LNCaP clone FGC (cell line): ENCODE measurements at regions not wholly inside any gene's neighbourhood (a gene's known extent, or its start where the extent isn't known, plus 50 kb on each side); places are given as distances from the start of the nearest gene placed in this dataset.

Experiments
- DNase-seq: peaks from one replicate; pipeline ENCODE4 v3.0.0-alpha.2; 2011; ENCODE audit warnings: low read depth
- H3K4me3 ChIP-seq: 2 replicates; pipeline ENCODE4 v1.5.1; 2011; ENCODE audit warnings: mild to moderate bottlenecking, low read depth, low read length, control low read depth
- TF ChIP-seq, protein P1 (sequence below): IDR thresholded peaks from 2 replicates; pipeline ENCODE4 v1.5.1; 2012; ENCODE audit warnings: mild to moderate bottlenecking; ENCODE audit not compliant: control insufficient read depth, insufficient read depth; ENCODE audit errors: extremely low read depth

- TF ChIP-seq, protein P1, sequence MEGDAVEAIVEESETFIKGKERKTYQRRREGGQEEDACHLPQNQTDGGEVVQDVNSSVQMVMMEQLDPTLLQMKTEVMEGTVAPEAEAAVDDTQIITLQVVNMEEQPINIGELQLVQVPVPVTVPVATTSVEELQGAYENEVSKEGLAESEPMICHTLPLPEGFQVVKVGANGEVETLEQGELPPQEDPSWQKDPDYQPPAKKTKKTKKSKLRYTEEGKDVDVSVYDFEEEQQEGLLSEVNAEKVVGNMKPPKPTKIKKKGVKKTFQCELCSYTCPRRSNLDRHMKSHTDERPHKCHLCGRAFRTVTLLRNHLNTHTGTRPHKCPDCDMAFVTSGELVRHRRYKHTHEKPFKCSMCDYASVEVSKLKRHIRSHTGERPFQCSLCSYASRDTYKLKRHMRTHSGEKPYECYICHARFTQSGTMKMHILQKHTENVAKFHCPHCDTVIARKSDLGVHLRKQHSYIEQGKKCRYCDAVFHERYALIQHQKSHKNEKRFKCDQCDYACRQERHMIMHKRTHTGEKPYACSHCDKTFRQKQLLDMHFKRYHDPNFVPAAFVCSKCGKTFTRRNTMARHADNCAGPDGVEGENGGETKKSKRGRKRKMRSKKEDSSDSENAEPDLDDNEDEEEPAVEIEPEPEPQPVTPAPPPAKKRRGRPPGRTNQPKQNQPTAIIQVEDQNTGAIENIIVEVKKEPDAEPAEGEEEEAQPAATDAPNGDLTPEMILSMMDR, result no peak
- no peak overlapping the region for H3K4me3 ChIP-seq
- no peak for DNase-seq
Measured at GRCh38 chr13:37229931-37230330, 124.5 kb upstream of the CSNK1A1L start.

GRCh38 chr13:37226971-37227370 is 121.5 kb upstream of the CSNK1A1L start:
- DNase-seq, result no peak
- TF ChIP-seq, protein P1, result no peak
- H3K4me3 ChIP-seq, result no peak overlapping the region

DNA sequence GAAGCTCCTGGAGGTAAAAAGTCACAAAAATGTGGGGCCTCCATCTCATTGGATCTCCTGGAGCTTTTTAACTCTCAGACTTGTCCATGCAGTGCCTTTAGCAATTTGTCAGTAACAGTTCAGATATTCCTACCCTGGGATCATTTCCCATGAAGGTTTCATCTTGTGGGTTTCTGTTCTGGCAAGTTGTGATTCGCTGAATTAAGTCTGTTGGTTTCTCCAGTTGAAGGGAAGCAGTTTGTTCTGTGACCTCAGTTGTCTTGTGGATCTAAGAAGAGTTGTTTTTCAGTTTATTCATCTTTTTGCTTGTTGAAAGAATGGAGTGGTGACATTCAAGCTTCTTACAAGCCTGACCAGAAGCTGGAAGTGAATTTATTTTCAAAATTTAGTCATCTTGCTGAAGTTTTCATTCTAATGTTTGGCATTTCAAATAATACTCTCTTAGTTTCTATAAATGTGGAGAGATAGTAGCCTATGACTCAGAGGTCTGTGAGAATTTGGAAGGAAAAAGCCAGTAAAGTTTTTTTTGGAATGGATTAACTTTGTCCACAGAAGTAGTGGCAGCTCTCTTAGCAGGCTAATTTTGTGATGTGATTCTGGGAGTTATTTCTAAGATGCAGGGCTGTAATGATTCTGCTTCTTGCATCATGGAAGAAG is 120.1 kb upstream of the CSNK1A1L start:
- TF ChIP-seq, protein P1, result no peak
- no peak overlapping the region for H3K4me3 ChIP-seq
- DNase-seq, result no peak

GRCh38 chr13:37216331-37216730 is 110.9 kb upstream of the CSNK1A1L start:
- DNase-seq, result no peak
- TF ChIP-seq, protein P1, result no peak
- no peak overlapping the region for H3K4me3 ChIP-seq

- no peak overlapping the region for H3K4me3 ChIP-seq
- DNase-seq, result no peak
- TF ChIP-seq, protein P1, result no peak
Measured at GRCh38 chr13:37212826-37213225, 107.4 kb upstream of the CSNK1A1L start.

DNA sequence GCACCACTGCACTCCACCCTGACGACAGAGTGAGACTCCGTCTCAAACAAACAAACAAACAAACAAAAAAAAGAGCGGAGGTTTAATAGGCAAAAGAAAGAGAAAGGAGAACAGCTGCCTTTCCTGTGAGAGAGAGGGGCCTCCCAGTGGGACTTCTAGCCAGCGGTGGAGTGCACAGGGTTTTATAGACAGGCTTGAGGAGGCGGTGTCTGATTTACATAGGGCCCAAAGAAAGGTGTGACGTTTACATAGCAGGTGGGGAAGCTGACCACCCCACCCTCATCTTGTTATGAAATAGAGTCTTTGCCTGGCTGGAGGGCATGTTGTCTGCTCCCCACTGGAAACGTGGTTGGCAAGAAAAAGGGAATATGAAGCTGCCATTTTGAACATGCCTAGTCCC is 106.0 kb upstream of the CSNK1A1L start:
- TF ChIP-seq, protein P1, result no peak
- H3K4me3 ChIP-seq, result no peak overlapping the region
- DNase-seq, result no peak

- H3K4me3 ChIP-seq, result no peak overlapping the region
- no peak for DNase-seq
- TF ChIP-seq, protein P1, result no peak
Measured at GRCh38 chr13:37209621-37210580, 104.4 kb upstream of the CSNK1A1L start.
